GM19395 (cell line): ENCODE measurements at regions not wholly inside any gene's neighbourhood (a gene's known extent, or its start where the extent isn't known, plus 50 kb on each side); places are given as distances from the start of the nearest gene placed in this dataset.
"Not testable (repeated sequence)": the region's sequence is repeated elsewhere in the genome, so short reads cannot be mapped to it uniquely, and the experiment has no call there.

Experiments used
- ATAC-seq: cut with Tn5 transposase; IDR thresholded peaks from one replicate; pipeline ENCODE4 v1.9.1; 2021; ENCODE audit warnings: mild to moderate bottlenecking, moderate library complexity; ENCODE audit not compliant: unreplicated experiment

DNA sequence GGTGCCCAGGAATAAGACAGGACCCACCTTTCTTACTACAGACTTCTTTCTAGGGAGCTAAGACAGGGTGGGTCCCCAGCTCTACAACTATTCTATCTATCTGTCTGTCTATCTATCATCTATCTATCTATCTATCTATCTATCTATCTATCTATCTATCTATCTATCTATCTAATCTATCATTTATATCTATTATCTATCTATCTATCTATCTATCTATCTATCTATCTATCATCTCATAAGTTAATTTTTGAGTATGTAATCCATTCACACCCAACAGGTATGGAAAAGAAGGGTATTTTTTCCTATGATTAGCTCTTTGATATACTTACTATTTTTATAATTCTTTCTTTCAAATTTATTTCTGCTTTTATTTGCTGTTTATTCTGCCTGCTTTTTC, 55.9 kb downstream of the BAMBI start:
- ATAC-seq: no peak

DNA sequence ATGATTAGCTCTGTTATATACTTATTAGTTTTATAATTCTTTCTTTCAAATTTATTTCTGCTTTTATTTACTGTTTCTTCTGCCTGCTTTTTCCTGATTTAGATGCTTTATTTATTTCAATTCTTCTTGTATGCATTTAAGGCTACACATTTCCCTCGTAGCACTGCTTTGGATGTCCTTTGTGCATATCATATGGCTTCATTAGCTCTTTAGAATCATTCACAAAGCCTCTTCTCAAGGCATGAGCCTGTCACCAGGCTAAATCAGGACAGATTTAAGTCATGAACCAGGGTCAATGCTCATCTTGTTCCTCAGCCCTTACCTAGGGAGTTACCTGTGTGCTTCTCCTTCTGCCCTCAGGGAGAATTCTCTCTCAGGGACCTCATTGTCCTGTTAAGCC, 56.3 kb downstream of the BAMBI start:
- ATAC-seq: no peak

DNA sequence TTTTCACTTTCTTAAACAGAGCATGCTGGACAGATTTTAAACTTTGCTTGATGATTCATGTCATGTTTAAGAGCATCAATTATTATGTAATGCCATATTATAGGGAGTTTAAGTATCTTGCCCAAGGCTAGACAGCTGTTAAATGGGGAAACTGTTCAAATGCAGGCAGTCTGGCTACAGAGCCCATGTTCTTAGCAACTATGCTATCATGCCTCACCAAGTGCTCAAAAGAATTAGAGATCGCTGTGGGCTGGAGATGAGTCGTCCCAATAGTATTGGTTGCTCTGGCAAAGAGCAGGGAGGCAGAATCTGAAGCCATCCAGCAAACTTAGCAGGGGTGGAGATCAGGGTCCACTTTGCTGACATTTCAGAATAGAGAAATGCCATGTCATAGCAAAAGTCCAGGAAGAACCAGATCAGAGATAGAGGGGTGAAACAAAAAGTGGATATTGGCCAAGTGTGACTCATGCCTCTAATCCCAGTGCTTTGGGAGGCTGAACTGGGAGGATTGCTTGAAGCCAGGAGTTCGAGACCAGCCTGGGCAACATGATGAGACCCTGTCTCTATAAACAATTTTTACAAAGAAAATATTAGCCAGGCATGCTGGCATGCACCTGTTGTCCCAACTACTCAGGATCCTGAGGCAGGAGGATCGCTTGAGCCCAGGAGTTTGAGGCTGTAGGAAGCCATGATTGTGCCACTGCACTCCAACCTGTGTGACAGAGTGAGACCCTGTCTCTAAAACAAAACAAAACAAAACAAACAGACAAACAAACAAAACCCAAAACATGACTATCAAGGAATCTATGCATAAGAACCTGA, 57.8 kb downstream of the BAMBI start:
- no peak for ATAC-seq

- ATAC-seq: no peak
Observed at GRCh38 chr10:28737096-28737495, 59.8 kb downstream of the BAMBI start.

DNA sequence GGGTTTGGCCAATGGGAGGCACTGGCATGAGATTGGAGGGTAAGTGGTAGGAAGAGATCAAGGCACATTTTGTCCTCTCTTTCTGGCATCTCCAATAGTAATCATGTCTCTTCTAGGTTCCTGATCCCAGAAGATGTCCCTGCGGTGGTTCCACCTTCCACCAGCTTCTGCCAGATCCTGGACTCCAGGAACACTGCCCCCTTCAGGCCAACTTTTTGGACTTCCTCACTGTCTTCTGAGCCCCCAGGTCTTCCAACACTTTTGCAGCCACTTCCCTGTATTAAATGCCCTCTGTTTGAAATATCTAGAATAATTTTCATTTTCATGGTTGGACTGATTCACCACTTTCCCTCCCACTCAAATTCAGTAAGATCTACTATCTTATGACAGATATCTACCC, 60.9 kb downstream of the BAMBI start:
- no peak for ATAC-seq

GRCh38 chr10:28743576-28743975, 66.3 kb downstream of the BAMBI start:
- no peak for ATAC-seq

GRCh38 chr10:28744069-28744768, 66.9 kb downstream of the BAMBI start:
- ATAC-seq: no peak

- no peak for ATAC-seq
Observed at GRCh38 chr10:28754930-28755718, 77.8 kb downstream of the BAMBI start.

GRCh38 chr10:28761084-28761846, 83.9 kb downstream of the BAMBI start:
- no peak for ATAC-seq

GRCh38 chr10:28763471-28764170, 86.3 kb downstream of the BAMBI start:
- ATAC-seq: no peak

DNA sequence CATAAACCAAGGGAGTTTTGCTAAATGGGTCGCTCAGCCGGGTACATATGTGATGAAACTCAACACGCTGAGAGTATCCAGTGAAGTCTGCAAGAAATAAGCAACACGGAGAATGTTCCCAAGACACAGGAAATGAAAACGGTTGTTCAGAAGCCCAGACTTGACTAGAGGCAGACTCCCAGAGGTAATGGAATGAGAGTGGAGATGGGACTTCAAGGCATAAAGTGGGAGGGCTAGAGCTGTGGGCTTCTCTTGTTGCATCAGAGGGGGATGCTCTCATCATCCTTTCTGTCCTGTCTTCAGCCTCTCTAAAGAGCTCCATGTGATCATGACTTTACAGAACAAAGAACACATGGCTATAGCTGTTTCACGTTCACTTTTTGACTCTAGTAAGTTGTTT, 88.3 kb downstream of the BAMBI start:
- ATAC-seq: no peak

DNA sequence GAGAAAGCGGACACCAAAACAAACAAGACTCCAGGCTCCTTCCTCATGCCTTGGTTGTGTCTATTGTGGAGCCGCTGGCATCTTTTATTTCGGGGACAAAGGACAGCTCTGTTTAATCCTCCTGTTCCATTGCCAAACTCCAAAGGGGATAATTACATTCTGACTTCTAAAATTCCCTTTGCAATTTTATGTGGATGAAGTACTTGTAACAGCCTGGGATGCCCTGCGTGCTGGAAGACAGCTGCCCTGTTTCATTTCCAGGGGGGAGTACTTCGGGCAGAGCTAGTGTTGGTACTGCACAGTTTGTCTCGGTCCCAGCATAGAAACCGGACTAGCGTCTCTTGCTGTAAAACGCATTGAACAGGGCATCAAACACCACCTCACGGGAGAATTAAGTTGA, 90.9 kb downstream of the BAMBI start:
- no peak for ATAC-seq

DNA sequence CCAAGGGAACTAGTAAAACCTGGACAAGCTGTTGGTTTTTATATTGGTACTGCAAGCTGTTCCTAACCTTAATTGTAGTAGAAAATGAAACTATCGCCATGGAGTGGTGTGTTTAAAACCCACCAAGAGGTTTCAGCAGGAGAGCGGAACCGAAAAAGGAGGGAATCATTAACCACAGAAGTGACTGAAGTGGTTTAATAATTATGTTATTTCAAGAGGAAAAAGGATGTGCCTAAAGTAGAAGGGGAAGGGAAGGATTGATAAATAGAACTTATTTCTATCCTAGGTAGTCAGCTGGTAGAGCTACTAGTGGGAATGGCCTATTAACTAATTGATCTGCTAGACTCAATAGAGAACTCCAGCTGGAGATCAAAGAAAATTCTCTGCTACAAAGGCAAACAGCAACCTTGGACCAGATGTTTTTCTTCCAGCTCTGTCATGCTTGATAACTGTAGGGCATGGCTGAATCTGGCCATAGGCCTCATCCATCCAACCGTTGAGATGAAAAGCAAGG, 91.8 kb downstream of the BAMBI start:
- ATAC-seq: no peak

GRCh38 chr10:28771580-28772090, 94.3 kb downstream of the BAMBI start:
- not testable (repeated sequence) for ATAC-seq

- no peak for ATAC-seq
Observed at GRCh38 chr10:28774051-28774995, 97.0 kb downstream of the BAMBI start.

- ATAC-seq: no peak
Observed at GRCh38 chr10:28775773-28776172, 98.5 kb downstream of the BAMBI start.

DNA sequence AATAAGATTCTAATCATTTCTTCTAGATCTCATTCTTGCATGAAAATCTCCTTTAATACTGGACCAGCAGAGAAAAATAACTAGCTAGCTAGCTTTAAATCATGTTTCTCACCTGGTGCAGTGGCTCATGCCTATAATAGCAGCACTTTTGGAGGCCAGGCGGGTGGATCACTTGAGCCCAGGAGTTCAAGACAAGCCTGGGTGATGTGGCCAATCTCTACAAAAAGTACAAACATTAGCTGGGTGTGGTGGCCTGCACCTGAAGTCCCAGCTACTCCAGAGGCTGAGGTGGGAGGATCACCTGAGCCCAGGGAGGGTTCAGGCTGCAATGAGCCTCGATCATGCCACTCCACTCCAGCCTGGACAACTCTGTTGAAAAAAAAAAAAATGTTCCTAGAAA, 99.2 kb downstream of the BAMBI start:
- no peak for ATAC-seq

DNA sequence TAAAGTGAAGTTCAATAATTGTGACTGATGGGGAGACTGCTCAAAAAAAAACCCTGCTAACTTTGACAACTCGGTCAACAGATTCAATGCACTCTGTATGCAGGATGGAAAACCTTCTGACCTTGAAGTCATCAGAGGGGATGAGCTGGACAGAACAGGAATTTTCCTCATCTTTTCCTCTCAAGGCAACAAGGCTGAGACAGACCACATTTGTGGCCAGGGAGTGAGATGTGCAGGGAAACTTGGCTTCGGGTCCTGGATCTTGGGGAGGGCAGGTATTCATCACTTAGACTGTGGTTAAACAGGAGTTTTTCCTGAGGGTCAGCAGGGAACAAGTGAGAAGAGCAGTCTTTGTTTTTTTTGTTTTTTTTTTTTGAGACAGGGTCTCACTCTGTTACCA, 100.6 kb downstream of the BAMBI start:
- no peak for ATAC-seq

DNA sequence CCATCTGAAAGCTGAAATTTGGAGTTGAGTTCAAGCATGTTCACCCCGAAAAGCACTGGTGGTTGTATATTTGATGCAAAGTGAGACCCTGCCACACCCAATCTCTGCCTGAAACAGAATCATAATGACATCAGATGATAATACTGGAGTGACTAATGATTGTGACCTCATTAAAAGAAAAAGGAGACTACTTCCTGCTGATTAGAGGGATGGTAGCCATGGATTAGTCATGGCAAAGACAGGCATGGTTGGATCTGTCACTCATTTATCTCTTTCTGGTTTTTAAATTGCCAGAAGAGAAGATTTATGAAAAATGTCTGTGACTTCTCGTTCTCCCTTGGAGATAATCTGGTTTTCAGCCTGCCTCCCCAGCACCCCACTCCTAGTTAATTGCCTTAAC, 101.2 kb downstream of the BAMBI start:
- no peak for ATAC-seq
